ENCODE measurements at regions not wholly inside any gene's neighbourhood (a gene's known extent, or its start where the extent isn't known, plus 50 kb on each side); places are given as distances from the start of the nearest gene placed in this dataset.

DNA sequence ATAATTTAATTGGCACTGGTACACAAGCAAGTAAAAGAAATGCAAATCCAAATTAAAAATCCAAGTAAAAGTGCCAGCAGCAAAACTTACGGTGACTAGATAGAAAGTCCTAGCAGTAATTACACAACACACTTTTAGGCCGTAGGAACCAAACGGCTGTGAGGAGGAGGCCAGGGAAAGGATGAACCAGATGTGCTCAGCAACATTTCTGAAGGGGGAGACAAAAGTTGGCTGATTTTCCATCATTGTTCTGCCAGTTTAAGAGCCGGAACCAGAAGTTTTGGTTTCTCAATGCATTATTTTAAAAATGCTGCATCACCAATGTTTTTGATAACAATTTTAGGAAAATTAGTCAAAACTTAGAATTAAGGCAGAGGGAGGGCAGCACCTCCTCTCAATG lies 68.7 kb upstream of the ENPP6 start:
- TF ChIP-seq POLR2A (IDR thresholded peaks at IDR 0.05) (no peak), CTCF (IDR thresholded peaks at IDR 0.05 in 8 of 11, conservative IDR thresholded peaks at IDR 0.05 in 3 of 11) (no peak)

All from spleen (tissue), 7 donors.